Gastroesophageal sphincter (tissue), 4 donors: ENCODE measurements at regions not wholly inside any gene's neighbourhood (a gene's known extent, or its start where the extent isn't known, plus 50 kb on each side); places are given as distances from the start of the nearest gene placed in this dataset.

Experiments used
- ATAC-seq: fragments of 150-250 bp; one replicate; pipeline ENCODE4 v1.9.1; 2016; ENCODE audit warnings: mild to moderate bottlenecking, moderate library complexity
- H3K27ac ChIP-seq, 4 donors: fragments of 200-600 bp; sonication (generic) in 3 of 4; 1 replicate in 3 of 4; 2 replicates in 1 of 4; pipeline ENCODE4 v1.5.1; 2016 to 2019
- H3K27me3 ChIP-seq: fragments of 200-600 bp; sonication (generic); one replicate; pipeline ENCODE4 v1.5.1; 2019
- H3K36me3 ChIP-seq, 2 donors: fragments of 200-600 bp; sonication (generic); one replicate each; pipeline ENCODE4 v1.5.1; 2019; ENCODE audit warnings: control low read depth in 1 of 2
- H3K4me1 ChIP-seq, 3 donors: fragments of 200-600 bp; sonication (generic); 1 replicate in 2 of 3; 2 replicates in 1 of 3; pipeline ENCODE4 v1.5.1; 2016 to 2019; ENCODE audit warnings: control low read depth in 2 of 3
- H3K4me3 ChIP-seq, 2 donors: fragments of 200-600 bp; sonication (generic); one replicate each; pipeline ENCODE4 v1.5.1; 2019; ENCODE audit warnings: mild to moderate bottlenecking in 1 of 2, moderate library complexity in 1 of 2
- H3K9me3 ChIP-seq, 3 donors: fragments of 200-600 bp; sonication (generic); one replicate each; pipeline ENCODE4 v1.5.1; 2017 to 2019; ENCODE audit warnings: control low read depth in 2 of 3
- CTCF ChIP-seq, 4 experiments: fragments of 200-600 bp in 2 of 4; fragments of 450-650 bp in 2 of 4; sonication (generic) in 1 of 4; IDR thresholded peaks; one replicate each; pipeline ENCODE4 v1.5.1; 2017 to 2019; ENCODE audit warnings: antibody characterized with exemption in 4 of 4, mild to moderate bottlenecking in 2 of 4, moderate library complexity in 2 of 4
- EP300 ChIP-seq: sonication (generic); formaldehyde crosslinking; IDR thresholded peaks from one replicate; pipeline ENCODE4 v1.6.1; 2017; ENCODE audit warnings: antibody characterized with exemption, mild to moderate bottlenecking
- POLR2A ChIP-seq, 2 donors: fragments of 450-650 bp; IDR thresholded peaks; one replicate each; pipeline ENCODE4 v1.6.1; 2017; ENCODE audit warnings: antibody characterized with exemption in 2 of 2, mild to moderate bottlenecking in 2 of 2, moderate library complexity in 1 of 2
- POLR2AphosphoS5 ChIP-seq: sonication (generic); formaldehyde crosslinking; IDR thresholded peaks from one replicate; pipeline ENCODE4 v1.6.1; 2017; ENCODE audit warnings: antibody characterized with exemption
- WGBS, 2 donors: methylation state at CpG; one replicate each; pipeline ENCODE4 v1.1.5; 2018; ENCODE audit warnings: low coverage in 1 of 2; 5-methylcytosine and 5-hydroxymethylcytosine counted together

DNA sequence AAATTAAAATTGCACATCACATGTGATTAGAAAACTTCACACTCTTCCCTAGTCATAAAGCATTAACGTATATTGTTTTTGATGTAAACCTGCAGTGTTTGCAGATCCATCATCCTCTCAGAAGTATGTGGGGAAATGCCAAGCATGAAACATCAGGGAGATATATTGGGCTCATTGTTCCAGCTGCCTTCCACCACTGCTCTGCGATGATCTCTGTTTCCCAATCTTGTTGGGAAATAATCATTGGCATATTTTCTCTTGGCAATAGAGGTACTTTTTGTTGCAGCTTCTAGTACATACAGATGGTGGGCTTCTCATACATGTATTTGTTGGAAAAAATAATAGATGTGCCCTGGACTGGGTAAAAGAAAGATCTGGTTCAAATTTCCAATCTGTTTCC is 466.3 kb upstream of the HS3ST1 start:
- no peak for TF ChIP-seq POLR2A (IDR thresholded peaks at IDR 0.05)
- TF ChIP-seq CTCF (IDR thresholded peaks at IDR 0.05), result no peak
- TF ChIP-seq EP300, result no peak
- TF ChIP-seq POLR2AphosphoS5, result no peak
- Histone ChIP-seq H3K27ac (no peak overlapping the region), H3K4me1 (no peaks in the 10 kb centered on the region), H3K27me3 (no peaks in the 10 kb centered on the region), H3K36me3 (no peaks in the 10 kb centered on the region), H3K4me3 (no peak overlapping the region), H3K9me3 (peaks cover 0 to 3% (median 0%) of the 10 kb centered on the region in 3 donors)
- no peak for ATAC-seq
- 77 to 86% methylated on average over 2 of the region's 2 CpGs for WGBS, 2 donors

DNA sequence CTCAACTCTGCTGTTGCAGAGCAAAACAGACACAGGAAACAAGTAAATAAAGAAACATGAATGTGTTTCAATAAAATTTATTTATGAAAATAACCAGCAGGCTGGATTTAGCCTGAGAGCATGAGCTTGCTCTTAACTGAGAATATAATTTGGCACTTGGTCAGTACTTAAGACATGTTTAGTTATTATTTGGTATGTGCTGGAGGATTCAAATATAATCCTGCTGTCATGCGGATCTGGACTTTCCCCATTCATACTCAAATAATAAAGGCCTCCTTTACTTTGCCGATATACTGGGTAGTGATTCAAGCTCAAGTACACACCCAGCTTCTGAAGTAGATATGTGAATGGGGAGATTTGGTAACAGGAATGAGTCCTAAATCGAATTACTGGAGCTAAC is 465.5 kb upstream of the HS3ST1 start:
- no peak for ATAC-seq
- H3K27ac ChIP-seq, result no peak overlapping the region
- H3K4me3 ChIP-seq, result no peak overlapping the region
- H3K4me1 ChIP-seq, result no peaks in the 10 kb centered on the region
- H3K27me3 ChIP-seq, result no peaks in the 10 kb centered on the region
- 43 to 47% methylated on average over 3 of the region's 3 CpGs for WGBS, 2 donors
- peaks cover 0 to 3% (median 0%) of the 10 kb centered on the region in 3 donors for H3K9me3 ChIP-seq
- TF ChIP-seq EP300 (no peak), POLR2AphosphoS5 (no peak), CTCF (IDR thresholded peaks at IDR 0.05) (no peak), POLR2A (IDR thresholded peaks at IDR 0.05) (no peak)
- H3K36me3 ChIP-seq, result no peaks in the 10 kb centered on the region

- TF ChIP-seq POLR2AphosphoS5 (no peak), EP300 (no peak), CTCF (IDR thresholded peaks at IDR 0.05) (no peak), POLR2A (IDR thresholded peaks at IDR 0.05) (no peak)
- H3K27ac ChIP-seq, result no peak overlapping the region
- no peaks in the 10 kb centered on the region for H3K9me3 ChIP-seq
- 57 to 84% methylated on average over 2 of the region's 2 CpGs for WGBS, 2 donors
- no peaks in the 10 kb centered on the region for H3K27me3 ChIP-seq
- no peaks in the 10 kb centered on the region for H3K4me1 ChIP-seq
- H3K4me3 ChIP-seq, result no peak overlapping the region
- no peak for ATAC-seq
- no peaks in the 10 kb centered on the region for H3K36me3 ChIP-seq
These were observed 460.4 kb upstream of the HS3ST1 start for GRCh38 chr4:11889099-11889498.

- Histone ChIP-seq H3K4me1 (no peaks in the 10 kb centered on the region), H3K36me3 (no peaks in the 10 kb centered on the region), H3K4me3 (no peak overlapping the region), H3K9me3 (no peaks in the 10 kb centered on the region), H3K27me3 (no peaks in the 10 kb centered on the region), H3K27ac (no peak overlapping the region)
- TF ChIP-seq EP300, result no peak
- TF ChIP-seq POLR2AphosphoS5, result no peak
- no peak for TF ChIP-seq POLR2A (IDR thresholded peaks at IDR 0.05)
- no peak for TF ChIP-seq CTCF (IDR thresholded peaks at IDR 0.05)
- no peak for ATAC-seq
These were observed 453.3 kb upstream of the HS3ST1 start for GRCh38 chr4:11881947-11882346.

- Histone ChIP-seq H3K36me3 (no peaks in the 10 kb centered on the region), H3K4me1 (no peaks in the 10 kb centered on the region), H3K4me3 (no peak overlapping the region), H3K9me3 (no peaks in the 10 kb centered on the region), H3K27me3 (no peaks in the 10 kb centered on the region), H3K27ac (no peak overlapping the region)
- no peak for ATAC-seq
- no peak for TF ChIP-seq POLR2AphosphoS5
- no peak for TF ChIP-seq POLR2A (IDR thresholded peaks at IDR 0.05)
- TF ChIP-seq CTCF (IDR thresholded peaks at IDR 0.05), result no peak
- TF ChIP-seq EP300, result no peak
These were observed 452.7 kb upstream of the HS3ST1 start for GRCh38 chr4:11881364-11881763.
